ENCODE measurements at regions not wholly inside any gene's neighbourhood (a gene's known extent, or its start where the extent isn't known, plus 50 kb on each side); places are given as distances from the start of the nearest gene placed in this dataset.

GRCh38 chr9:13613296-13613695 is 333.8 kb upstream of the MPDZ start:
- TF ChIP-seq CTCF (IDR thresholded peaks at IDR 0.05) (no peak), POLR2A (IDR thresholded peaks at IDR 0.05) (no peak)

Data from Peyer's patch (tissue), 4 donors.